Superior temporal gyrus (tissue), 1 donor: ENCODE measurements at regions not wholly inside any gene's neighbourhood (a gene's known extent, or its start where the extent isn't known, plus 50 kb on each side); places are given as distances from the start of the nearest gene placed in this dataset.
"Not testable (repeated sequence)": the region's sequence is repeated elsewhere in the genome, so short reads cannot be mapped to it uniquely, and the experiment has no call there.

ENCODE experiments used
- DNase-seq: peaks from one replicate; pipeline ENCODE4 v3.0.0-alpha.2; 2016; ENCODE audit errors: extremely low spot score

DNA sequence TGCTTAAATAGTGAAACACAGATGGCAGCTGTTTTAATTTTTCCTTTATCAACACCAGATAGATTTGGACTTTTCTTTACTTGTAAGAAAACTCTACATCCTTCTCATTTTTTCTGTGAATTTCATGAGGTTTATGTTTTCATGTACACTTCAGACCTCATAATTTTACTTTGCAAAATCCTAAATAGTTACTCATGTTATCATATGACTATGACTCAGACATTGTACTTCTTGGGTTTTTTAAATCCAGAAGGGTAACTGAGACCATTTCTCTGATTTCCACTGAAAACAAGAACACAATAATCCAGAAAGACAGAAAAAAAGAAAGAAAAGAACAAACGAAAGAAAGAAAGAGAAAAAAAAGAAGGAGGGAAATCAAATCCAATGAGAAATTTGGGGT is 1021.6 kb downstream of the NCAM2 start:
- no peak for DNase-seq

DNA sequence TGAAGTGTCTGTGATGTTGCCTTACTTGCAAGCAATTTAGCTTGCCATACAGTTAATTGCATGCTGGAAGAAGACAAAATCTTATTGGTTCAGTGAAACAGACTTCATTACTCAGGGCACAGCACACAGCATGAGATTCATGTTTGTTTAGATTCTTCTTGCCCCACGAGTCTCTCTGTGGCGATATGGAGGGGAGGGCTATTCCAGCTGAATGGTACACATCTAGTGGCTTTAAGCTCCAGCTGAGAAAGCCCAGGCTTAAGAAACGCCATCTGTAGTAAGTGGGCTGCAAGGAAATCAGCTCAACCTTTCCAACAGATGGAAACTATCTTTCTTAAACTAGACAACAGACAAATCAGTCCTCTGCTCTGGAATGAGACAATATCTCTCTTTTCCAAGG is 1022.0 kb downstream of the NCAM2 start:
- no peak for DNase-seq

DNA sequence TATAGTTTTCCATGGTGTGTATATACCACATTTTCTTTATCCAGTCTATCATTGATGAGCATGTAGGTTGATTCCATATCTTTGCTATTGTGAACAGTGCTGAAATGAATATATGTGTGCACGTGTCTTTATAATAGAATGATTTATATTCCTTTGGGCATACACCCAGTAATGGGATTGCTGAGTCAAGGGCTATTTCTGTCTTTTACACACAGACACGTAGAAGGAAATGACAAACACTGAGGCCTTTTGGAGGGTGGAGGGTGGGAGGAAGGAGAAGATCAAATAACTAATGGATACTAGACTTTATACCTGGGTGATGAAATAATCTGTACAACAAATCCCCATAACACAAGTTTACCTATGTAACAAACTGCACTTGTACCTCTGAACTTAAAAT is 1025.7 kb downstream of the NCAM2 start:
- DNase-seq: not testable (repeated sequence)

DNA sequence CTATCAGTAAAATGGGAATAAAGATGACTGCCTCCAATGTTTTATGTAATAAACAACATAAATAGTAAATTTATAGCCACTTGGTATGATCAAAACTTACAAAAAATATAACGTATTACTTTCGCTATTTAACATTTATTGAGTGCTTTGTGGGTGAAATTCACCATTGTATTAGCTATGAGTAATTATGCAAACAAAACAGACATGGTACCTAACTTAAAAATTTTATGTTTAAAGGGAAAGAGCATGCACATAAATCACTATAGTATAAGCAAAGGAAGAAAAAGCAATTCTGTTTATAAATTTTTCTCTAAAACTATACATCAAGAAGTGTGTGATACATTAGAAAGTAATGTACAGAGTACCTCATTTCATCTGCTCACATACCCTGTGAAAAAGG is 1046.2 kb downstream of the NCAM2 start:
- no peak for DNase-seq

DNA sequence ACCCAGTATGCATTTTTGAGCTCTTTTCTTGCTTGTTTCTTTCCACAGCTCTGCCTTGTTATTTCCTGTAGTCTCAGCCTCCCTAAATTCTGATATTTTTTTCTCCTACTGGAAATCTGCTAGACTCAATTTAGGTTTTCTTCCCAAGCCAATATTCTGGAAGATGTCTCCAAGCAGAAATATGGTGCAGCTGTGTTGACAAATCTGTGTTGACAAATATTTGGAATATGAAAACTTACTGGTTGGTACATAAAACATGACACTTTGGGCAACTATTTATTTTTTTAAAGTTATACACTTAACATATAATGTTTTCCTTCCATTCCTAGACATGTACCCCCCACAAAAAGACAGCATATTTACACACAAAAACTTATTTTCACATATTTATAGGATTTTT is 1048.4 kb downstream of the NCAM2 start:
- DNase-seq: no peak

DNA sequence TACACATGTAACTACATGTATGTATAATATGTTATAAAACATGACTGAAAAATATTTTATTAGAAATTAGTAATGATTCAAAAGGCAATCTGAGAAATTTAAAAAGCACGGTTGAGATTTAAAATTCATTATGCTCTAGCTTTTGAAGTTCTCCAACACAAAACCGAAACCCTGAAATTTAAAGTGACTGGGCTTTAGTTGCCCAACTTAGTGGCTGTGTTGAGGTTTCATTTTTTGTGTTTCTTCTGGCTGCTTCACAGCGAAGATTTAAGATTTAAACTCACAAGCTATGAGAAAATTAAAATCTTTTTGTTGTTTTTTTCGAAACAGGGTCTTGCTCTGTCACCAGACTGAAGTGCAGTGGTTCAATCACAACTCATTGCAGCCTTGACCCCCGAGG is 1058.7 kb downstream of the NCAM2 start:
- no peak for DNase-seq

DNA sequence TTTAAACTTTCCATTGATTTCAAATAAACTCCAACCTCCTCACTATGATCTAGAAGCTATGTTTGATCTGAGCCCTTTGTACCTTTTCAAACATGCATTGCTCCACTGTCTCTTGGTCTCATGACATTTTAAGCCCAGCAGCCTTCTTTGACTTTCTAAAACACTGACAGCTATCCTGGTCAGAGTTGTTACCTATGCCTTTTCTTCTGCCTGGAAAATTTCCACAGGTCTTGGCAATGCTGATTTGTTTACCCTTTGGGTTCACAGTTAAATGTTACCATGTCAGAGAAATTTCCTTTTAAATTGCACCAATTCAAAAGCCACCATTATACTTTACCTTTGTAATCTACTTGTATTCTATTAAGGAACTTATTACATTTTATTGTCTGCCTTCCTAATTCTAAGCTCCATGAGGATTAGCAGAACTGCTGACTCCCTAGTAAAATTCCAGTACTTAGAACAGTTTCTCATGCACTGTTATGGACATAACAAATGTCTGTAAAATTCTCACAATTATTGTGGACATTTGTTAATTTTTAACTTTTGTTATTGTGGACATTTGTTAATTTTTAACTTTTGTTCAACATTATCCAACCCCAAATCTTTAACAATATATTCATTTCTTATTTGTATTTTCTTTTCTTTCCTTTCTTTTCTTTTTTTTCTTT is 1064.4 kb downstream of the NCAM2 start:
- no peak for DNase-seq

DNA sequence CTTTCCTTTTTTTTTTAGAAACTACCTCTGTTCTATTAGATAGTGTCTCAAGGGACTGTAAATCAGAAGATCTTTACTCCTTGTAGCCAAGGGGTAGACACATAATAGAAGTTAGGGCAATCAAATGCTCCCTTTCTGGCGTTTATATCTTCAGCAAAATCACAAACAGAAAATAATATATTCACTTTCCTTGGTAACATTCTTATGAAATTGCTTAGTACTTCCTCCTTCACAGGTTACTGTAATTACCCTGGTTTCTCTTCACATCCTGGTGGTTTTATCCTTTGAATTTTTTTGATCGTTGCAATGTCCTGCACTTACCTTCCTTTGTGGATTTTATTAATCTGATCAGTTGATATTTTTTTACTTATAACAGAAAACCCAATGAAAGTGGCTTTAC is 1064.9 kb downstream of the NCAM2 start:
- no peak for DNase-seq

DNA sequence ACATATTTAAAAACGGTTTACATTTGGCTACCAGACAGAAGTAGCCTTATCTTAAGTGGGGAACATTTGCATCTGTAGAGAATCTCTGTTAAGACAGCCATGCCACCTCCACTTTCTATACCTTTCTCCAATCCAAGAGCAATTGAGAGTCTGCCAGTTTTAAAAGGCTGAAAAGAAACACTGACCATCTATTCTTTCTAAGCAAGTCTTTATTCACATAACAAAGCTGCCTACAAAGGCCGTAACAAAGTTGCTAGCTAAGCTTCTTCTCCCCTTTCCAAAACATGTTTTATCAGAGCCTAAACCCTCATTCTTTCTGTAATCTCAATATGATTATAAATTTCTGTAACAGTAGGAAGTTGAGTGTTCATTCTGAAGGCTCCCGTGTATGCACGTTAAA is 1078.3 kb downstream of the NCAM2 start:
- DNase-seq: no peak

DNA sequence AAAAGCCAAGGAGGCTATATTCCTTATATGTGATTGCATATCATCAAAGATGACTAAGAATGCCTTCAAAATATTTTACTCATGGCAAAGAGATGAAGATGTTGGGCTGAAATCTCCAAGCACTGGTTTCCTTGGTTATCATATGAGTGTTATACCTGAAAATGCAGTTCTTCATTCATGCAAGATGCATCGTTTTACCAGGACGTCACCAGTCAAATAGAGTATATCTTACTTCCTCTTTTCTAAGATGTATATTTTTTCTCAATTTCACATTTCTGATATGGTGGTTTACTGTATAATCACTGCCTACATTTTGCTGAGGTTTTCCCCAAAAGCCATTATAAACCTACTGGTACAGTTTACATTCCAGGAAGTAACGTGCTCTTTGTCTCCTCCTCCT is 1085.7 kb downstream of the NCAM2 start:
- DNase-seq: no peak

DNA sequence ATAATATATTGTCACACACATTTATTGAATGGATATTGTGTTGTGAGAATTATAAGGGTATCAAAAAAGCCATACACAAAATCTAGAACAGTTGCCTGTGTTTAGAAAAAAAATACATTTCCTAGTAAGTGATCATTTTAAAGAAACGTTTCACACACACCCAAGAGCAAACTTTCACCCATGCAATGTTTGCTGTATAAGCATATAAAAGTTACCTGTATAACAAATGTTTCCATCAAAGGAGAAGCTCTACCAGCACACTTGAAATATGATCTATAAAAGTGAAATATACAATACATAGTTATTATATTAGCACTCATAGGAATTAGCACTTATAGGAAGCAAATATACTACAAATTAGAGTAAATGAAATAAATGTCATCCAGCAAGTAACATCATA is 1098.1 kb downstream of the NCAM2 start:
- no peak for DNase-seq

DNA sequence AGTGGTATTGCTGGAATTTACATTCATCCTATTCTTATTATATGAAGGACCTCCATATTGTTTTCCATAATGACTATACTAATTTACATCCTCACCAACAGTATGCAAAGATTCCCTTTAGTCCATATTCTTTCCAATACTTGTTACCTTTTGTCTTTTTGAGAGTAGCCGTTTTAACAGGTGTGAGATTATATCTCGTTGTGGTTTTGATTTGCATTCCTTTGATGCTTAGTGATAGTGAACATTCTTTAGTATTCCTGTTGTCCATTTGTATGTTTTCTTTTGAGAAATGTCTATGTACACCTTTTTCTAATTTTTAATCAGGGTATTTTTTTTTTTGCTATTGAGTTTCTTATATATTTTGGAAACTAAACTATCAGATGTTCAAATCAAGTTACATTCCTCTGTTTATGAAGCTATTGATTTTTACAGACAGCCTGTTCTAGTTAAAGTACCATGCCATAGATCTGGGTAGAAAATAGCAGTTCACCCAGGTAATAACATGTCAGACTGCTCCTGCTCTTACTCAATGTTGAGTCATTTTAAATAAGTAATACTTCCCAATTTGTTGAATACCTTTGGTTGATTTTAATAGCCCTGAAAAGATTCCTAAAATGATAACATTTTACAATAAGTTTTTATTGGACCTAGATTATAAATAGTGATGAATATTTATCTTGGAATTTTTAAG is 1108.7 kb downstream of the NCAM2 start:
- DNase-seq: no peak

DNA sequence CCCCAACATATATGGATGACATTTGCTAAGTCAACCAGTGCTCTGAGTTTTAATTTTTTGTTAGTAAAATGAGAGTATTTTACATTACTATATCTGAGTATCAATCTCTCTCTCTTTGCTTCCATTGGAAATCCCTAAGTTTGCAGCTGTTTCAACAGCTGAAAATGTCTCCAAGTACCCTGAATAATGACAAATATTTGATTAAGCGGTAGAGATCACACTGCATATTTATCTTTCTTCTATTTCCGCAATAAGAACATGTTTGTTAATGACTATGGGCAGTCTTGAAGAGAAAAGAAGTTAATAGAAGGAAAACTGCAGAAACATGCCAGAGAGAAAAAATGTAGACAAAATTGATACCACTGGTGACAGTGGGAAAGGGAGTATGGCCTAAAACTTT is 1117.5 kb downstream of the NCAM2 start:
- DNase-seq: no peak

DNA sequence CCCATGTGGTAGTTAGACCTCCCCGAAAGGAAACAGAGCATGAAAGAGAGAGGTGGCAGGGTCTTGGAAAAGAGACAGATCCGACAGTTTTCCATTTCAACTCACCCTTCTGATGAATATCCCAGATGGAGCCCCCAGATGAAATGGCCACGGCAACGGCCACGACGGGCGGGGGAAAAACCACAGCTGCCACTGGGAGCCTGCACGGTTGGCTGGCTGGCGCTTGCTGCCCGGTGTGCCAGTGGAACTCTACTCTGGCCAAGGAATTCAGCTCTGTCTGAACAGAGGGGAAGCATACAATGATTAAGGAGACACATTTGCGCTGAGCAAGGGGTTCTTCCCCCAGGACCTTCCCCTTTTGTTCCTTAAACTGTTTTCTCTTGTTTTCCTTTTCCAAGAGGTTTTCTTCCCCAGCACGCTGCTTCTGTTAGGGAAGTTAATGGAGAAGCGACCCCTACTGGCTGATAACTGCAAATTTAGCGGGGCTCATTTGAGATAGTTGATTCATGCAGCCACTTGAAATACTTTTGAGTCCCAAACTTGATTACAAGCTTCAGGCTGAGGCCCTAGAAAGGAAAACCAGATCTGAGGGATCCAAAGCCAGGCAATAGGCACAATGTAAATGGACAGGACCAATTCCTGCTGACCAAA is 1122.5 kb downstream of the NCAM2 start:
- no peak for DNase-seq

DNA sequence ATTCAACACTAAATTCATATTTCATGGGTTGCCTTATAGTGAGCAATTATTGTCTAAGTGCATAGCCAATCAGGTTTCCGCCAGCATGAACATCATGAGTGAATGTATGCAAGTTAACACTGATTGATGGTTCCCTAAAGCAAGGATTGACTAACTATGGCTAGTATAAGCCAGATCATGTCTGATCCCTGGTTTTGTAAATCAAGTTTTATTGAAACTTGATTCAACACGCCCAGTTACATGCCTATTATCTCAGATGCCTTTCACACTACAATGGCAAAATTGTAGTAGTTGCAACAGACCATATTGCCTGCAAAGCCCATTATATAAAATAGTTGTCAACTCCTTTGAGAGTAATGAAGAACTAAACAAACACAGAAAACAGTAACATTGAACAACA is 1127.4 kb downstream of the NCAM2 start:
- DNase-seq: no peak

DNA sequence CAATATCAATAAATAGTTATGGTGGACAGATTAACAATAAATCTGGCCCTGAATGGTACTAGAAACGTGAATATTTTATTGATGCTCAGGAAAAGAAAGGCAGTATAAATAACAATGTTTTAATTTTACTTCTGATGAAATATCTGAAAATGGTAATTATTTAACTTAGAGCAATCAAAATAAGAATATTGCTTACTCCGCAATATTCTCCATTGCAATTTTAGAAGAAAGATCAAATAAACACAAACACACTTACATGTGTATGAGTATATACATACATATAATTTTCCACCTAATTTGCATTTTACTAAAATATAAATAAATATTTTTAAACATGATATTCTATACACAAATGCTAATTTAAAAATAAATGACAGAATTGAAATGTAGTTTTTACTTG is 1130.5 kb downstream of the NCAM2 start:
- no peak for DNase-seq

DNA sequence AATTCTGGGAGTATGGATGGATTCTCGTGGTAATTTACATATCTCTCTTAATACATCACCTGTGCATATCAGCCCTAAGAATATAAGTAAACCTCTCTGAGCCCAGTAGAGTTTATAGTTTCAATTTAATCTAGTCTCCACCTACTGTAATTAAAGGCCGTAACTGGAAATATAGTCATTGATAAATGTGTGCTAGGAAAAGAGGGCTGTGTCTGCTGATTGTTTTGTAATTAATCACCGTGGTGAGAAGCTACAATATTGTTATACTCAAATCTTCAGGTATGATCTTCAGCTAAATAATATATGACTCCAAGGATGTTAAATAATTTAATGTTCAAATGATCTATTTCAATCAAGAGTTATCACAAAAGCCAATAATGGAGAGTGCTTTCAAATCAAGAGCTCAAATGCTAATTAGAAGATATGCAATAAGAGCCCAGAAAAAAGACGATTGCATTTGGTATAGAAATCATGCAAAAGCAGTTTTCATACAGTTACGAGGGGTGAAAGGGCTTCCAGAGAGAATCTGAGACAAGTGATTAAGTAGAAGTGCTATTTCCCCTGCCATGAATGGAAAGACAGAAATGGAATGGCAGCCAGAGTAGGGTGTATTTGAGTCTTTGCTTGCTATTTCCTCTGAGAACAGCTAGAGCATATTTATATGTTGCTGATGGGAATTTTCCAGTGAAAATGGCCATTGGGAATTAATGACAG is 1134.3 kb downstream of the NCAM2 start:
- no peak for DNase-seq

DNA sequence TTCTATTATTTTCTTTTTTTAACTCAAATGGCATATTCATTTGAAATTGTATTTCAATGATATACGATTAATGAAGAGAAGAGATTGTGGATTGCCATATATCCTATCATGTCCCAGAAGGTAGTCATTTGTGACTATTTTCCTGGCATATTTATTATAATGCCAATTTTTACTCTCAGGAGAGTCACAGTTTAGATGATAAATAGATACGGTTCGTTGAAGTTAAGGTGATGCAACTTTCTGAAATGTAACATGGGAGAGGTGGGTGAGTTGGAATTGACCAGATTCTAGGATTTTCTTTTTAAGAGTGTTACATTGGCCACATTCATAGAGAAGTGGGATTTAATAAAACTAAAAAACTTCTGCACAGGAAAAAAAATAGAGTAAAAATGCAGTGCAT is 1138.5 kb downstream of the NCAM2 start:
- DNase-seq: no peak

DNA sequence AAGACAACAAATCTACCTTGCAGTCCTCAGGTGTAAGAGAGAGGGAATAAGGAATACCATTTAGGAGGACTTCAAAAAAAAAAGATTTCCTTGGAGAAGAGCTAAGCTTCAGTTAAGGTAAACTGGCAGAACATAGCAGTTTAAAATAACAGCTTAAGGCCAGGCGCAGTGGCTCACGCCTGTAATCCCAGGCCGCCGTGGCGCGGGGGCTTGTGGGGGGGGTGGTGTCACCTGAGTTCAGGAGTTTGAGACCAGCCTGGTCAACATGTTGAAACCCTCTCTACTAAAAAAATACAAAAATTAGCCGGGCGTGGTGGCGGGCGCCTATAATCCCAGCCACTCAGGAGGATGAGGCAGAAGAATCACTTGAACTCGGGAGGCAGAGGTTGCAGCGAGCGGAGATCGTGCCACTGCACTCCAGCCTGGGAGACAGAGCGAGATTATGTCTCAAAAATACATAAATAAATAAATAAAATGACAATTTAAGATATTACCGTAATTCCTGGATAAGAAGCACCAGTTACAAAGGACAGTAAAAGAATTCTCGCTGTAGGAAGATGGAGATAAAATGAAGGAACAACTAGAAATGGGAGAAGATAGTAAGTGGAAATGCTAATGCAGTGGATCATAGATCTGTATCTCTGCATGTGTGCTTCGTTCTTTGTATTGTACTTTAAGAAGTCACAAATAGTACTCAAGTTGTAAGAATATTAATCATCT is 1140.2 kb downstream of the NCAM2 start:
- DNase-seq: no peak

DNA sequence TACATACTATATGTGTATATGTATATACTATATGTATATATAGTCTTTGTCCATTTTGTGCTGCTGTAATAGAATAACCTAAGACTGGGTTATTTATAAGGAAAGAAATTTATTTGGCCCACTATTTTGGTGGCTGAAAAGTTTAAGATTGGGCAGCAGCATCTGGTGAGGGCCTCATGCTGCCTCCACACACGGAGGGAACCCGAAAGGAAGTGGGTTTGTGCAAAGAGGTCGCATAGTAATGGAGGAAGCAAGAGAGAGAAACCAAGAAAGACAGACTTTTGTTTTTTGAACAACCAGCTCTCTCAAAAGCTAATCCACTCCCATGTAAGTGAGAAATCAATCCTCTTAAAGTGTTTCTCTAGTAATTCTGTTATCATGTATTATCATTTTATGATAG is 1147.3 kb downstream of the NCAM2 start:
- DNase-seq: no peak

DNA sequence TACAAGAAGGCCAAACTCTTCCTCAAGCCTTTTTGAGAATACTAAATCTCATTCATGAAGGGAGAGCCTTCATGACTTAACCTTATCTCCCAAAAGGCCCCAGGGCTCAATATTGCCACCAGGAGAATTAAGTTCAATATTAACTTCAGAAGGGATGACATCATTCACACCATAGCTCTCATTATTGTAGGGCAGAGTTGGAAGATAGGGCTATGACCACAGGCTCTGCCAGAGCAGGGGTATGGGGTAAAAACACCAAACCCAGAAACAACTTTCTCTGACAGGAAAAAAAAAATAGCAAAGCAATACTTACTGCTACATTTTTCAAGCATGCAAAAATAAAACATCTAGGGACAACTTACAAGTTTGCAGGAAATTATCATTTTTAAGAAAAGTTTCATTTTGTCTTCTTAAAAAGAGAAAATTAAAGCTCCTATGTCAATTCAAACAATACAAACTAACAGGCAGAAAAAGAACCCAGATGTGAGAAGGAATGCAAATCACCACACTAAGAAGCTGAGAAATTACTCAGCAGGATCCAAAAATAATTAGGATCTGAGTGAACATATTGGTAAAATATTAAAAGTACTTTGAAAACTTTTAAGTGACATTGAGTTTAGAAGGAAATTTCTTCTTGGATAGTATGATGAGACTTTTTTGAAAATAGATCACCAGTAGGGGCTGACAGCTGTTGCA is 1156.5 kb downstream of the NCAM2 start:
- DNase-seq: no peak
